ENCODE measurements at regions not wholly inside any gene's neighbourhood (a gene's known extent, or its start where the extent isn't known, plus 50 kb on each side); places are given as distances from the start of the nearest gene placed in this dataset.
A peak's percentile ranks its signal among the peaks of the same experiment; 100 is the strongest.
"Not testable (repeated sequence)": the region's sequence is repeated elsewhere in the genome, so short reads cannot be mapped to it uniquely, and the experiment has no call there.

- CTCF ChIA-PET, result no interaction called here
- POLR2A ChIA-PET, result interaction anchor here (1.2 kb wide), 1 partner anchor 1134 kb away, joined by 3 read pairs; no protein-coding TSS in a partner anchor
- no peaks in the 10 kb centered on the region for H3K36me3 Mint-ChIP-seq
- DNase-seq (ENCODE audit: low spot score), result no peak
- ATAC-seq, result no peak; the same call in 1 of the 2 replicates
- TF ChIP-seq RORB (CRISPR knock-in tag; IDR thresholded peaks at IDR 0.05), result no peak
- no peak for TF ChIP-seq ZBTB21 (CRISPR knock-in tag; IDR thresholded peaks at IDR 0.05; ENCODE audit: borderline replicate concordance)
- TF ChIP-seq NR1H2 (CRISPR knock-in tag; IDR thresholded peaks at IDR 0.05), result no peak
- TF ChIP-seq NR2C2 (CRISPR knock-in tag; IDR thresholded peaks at IDR 0.05), result no peak
- TF ChIP-seq AFF4 (CRISPR knock-in tag; IDR thresholded peaks at IDR 0.05; ENCODE audit: borderline replicate concordance), result no peak
- no peak for TF ChIP-seq PREB (CRISPR knock-in tag; IDR thresholded peaks at IDR 0.05; ENCODE audit: borderline replicate concordance)
- no peak for TF ChIP-seq TP53 (CRISPR knock-in tag; IDR thresholded peaks at IDR 0.05)
- H3K9me3 Mint-ChIP-seq, result no peaks in the 10 kb centered on the region
- H3K27ac Mint-ChIP-seq, result peak overlapping the region; percentile 98
- H3K4me1 Mint-ChIP-seq, result peaks cover 77% of the 10 kb centered on the region
- no peak overlapping the region for H3K4me3 Mint-ChIP-seq
- no peaks in the 10 kb centered on the region for H3K27me3 Mint-ChIP-seq (ENCODE audit: low read depth)
These were observed 490.8 kb downstream of the RAPGEF2 start for GRCh38 chr4:159593681-159594080.

- Mint-ChIP-seq H3K4me1 (peaks cover 79% of the 10 kb centered on the region), H3K27ac (peak overlapping the region; percentile 98), H3K27me3 (ENCODE audit: low read depth) (no peaks in the 10 kb centered on the region), H3K36me3 (no peaks in the 10 kb centered on the region), H3K4me3 (no peak overlapping the region), H3K9me3 (no peaks in the 10 kb centered on the region)
- ChIA-PET CTCF (interaction anchor here (1.3 kb wide), 1 partner anchor 9 kb away, joined by 3 read pairs; no protein-coding TSS in a partner anchor), POLR2A (no interaction called here)
- no peak for DNase-seq (ENCODE audit: low spot score)
- TF ChIP-seq ZNF219 (CRISPR knock-in tag; IDR thresholded peaks at IDR 0.05; ENCODE audit: borderline replicate concordance) (no peak), FOXK1 (CRISPR knock-in tag; IDR thresholded peaks at IDR 0.05) (no peak), SP1 (CRISPR knock-in tag; conservative IDR thresholded peaks at IDR 0.05) (no peak), ZNF121 (CRISPR knock-in tag; IDR thresholded peaks at IDR 0.05) (no peak), NFATC4 (CRISPR knock-in tag; IDR thresholded peaks at IDR 0.05) (no peak)
- peak; percentile 61 for ATAC-seq
These were observed 491.7 kb downstream of the RAPGEF2 start for GRCh38 chr4:159594576-159594975.

- H3K9me3 Mint-ChIP-seq; ATAC-seq; POLR2A ChIA-PET; H3K27me3 Mint-ChIP-seq (ENCODE audit: low read depth); H3K4me3 Mint-ChIP-seq; DNase-seq (ENCODE audit: low spot score); H3K36me3 Mint-ChIP-seq: not testable (repeated sequence)
- Mint-ChIP-seq H3K27ac (peak overlapping the region; percentile 98), H3K4me1 (peaks cover 82% of the 10 kb centered on the region)
- CTCF ChIA-PET, result interaction anchor here (1.3 kb wide), 1 partner anchor 10 kb away, joined by 3 read pairs; no protein-coding TSS in a partner anchor
These were observed 492.2 kb downstream of the RAPGEF2 start for GRCh38 chr4:159595101-159595500.

- DNase-seq (ENCODE audit: low spot score), result no peak
- Mint-ChIP-seq H3K27me3 (ENCODE audit: low read depth) (no peaks in the 10 kb centered on the region), H3K36me3 (no peaks in the 10 kb centered on the region), H3K4me3 (no peak overlapping the region), H3K4me1 (peaks cover 51% of the 10 kb centered on the region), H3K9me3 (no peaks in the 10 kb centered on the region), H3K27ac (no peak overlapping the region)
- ATAC-seq, result no peak
- POLR2A ChIA-PET, result no interaction called here
- CTCF ChIA-PET, result no interaction called here
- TF ChIP-seq ZBTB21 (CRISPR knock-in tag; IDR thresholded peaks at IDR 0.05; ENCODE audit: borderline replicate concordance) (no peak), NFE2L1 (CRISPR knock-in tag; IDR thresholded peaks at IDR 0.05) (no peak), ZNF423 (CRISPR knock-in tag; IDR thresholded peaks at IDR 0.05) (no peak), ZBTB43 (CRISPR knock-in tag; IDR thresholded peaks at IDR 0.05) (no peak), SMAD3 (CRISPR knock-in tag; IDR thresholded peaks at IDR 0.05; ENCODE audit: borderline replicate concordance) (no peak), USF2 (CRISPR knock-in tag; IDR thresholded peaks at IDR 0.05) (no peak), CREM (CRISPR knock-in tag; IDR thresholded peaks at IDR 0.05) (no peak), MAX (CRISPR knock-in tag; IDR thresholded peaks at IDR 0.05) (no peak), SP1 (CRISPR knock-in tag; conservative IDR thresholded peaks at IDR 0.05) (no peak), CTCF (IDR thresholded peaks at IDR 0.05) (no peak), USF1 (CRISPR knock-in tag; IDR thresholded peaks at IDR 0.05) (no peak)
These were observed 495.7 kb downstream of the RAPGEF2 start for GRCh38 chr4:159598602-159599001.

Measured in WTC11 (cell line).